ENCODE measurements at regions not wholly inside any gene's neighbourhood (a gene's known extent, or its start where the extent isn't known, plus 50 kb on each side); places are given as distances from the start of the nearest gene placed in this dataset.

DNA sequence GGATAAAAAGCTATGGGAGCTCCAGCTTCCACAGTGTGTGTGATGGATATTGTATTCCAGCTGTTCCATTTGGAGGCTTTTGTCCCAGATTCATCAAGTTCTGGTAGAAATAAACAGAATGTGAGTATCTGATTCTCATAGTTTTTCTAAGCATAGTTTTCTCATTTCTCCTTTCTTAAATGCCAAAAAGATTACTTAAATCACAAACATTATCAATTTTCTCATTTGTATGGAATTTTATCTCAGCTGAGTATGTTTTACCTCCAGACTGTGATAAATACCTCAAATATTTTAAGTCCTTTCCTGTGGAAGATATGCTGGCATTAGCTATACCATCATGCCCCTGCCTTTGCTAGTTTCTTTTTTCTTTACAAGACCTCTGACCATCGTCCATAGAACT is 767.3 kb downstream of the TFAP2A start:
- DNase-seq, result no peak

DNA sequence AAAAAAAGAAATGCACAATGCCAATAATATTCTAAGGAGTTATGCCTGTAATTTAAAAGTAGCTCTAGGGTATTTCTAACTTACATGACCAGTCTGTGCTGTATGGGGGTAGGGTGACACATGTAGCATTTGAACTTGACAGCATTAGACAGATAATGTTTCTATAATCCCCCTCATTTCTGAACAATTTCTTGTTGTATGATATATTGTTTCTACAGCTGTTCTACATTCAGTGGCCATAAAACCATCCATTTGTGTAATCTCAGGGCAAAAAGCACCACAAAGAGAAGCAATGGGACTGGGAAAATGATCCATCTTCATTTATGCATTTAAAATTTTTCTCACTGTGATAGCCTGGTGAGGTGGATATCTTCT is 767.8 kb downstream of the TFAP2A start:
- no peak for DNase-seq

DNA sequence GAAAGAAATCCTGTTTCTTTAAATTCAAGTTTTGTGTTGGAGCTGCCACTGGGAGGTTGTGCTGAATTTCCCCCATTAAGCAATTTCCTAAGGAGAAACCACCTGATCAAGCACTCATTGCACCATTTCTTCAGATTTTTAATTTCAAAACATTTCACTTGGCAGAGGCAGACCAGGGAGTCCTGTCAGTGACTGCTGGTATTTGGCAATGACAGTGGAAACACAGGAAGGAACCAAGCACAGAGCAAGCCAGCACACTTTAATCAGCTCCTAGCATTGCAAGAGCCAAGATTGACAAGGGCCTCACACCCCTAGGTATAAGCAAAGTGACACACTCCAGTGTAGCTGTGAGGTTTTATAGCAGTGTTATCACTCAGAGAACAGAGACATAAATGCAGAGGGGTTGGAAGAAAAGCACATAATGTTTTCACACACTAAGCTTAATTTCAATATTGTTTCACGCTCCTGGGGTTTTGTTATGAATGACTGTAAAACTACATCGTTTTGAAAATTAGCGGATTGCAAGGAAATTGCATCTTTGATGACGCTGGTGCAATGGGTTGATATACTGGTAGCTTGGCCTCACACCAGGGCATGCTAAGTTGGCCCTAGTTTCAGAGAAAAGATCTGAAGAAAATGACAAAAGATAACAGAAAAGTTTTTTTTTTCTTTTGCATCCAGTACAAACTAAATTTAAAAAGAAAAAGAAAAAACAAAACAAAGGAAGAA is 768.4 kb downstream of the TFAP2A start:
- no peak for DNase-seq

DNA sequence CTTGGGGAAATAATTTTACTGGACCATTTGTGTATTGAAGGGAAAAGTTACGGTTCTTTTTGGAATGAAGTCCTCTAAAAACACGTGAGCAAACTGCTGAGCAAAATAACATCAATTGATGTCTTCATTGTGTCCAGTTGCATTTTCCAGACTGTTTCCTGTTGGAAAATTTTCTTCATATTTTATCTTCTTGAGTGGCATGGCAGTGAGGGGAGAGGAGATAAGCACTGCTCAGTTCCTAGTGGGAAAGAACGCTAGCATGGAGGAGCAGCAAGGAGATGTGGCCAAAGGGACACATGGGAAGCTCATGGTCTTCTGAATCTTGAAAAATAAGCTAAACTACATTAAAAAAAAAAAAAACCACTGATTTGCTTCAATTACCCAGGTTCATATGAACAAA is 776.0 kb downstream of the TFAP2A start:
- no peak for DNase-seq

DNA sequence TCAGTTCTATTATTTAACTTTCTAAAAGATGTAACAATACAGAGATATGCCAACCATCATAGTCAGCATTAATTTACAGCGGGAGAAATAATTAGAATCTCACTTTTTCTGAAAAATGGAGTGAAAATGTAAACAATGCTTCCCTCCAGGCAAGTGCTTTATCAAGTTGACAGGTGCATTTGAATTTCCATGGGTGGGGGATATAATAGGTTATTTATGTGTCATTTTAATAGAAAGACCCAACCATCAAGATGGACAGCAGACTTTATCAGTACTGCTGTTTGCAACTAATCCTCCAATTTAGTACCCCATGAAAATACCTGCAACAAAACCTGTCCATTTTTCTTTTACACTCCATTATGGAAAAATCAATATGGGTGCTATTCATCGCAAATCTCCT is 780.1 kb downstream of the TFAP2A start:
- DNase-seq, result no peak

DNA sequence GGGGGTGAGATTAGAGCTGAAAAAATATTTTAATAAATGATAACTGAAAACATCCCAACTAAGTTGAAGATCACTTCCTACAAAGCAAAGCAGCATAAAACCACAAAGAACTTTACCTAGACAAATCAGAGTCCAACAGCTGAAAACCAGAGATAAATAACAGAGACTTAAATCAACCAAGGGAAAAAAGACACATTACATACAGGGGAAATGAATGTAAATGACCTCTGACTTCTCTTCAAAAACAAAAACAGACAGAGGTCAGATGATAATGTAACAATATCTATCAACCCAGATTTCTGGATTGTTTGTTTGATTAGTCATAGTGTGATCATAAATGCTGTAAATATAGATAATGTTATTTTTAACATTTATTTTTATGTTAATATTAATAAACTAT is 782.8 kb downstream of the TFAP2A start:
- no peak for DNase-seq

DNA sequence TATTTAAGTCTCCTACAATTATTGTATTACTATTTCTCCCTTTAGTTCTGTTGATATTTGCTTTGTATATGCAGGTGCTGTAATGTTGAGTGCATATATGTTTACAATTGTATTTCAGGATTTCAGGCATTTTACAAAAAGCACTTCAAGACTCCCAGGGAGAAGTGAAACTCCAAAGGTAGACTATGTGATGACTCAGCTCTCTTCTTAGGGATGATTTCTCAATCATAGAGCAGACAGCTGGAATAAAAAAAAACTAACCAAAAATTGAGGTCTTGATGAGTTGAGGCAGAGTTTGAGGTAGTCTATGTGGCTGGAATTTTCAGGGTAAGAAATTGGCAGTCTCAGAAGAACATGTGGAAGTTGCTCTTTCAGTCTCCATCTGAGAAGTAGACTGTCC is 786.1 kb downstream of the TFAP2A start:
- DNase-seq, result no peak

DNA sequence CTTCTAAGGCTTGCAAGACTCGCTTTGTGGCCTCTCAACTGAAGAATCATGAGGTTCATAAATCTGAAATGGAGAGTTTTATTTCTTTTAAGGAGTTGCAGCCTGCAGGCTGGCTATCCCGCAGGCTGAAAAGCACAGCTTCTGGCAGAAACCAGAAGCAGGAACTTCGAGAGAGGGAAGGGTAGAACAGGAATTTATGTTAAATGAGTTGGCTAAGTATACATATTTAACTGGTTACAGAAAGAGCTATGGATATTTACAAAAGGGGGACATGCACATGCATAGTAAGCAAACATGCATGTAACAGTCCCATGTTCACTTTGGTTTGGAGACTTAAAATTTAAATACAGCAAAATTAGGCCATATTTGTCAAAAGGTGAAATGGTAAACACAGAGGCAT is 787.0 kb downstream of the TFAP2A start:
- no peak for DNase-seq

DNA sequence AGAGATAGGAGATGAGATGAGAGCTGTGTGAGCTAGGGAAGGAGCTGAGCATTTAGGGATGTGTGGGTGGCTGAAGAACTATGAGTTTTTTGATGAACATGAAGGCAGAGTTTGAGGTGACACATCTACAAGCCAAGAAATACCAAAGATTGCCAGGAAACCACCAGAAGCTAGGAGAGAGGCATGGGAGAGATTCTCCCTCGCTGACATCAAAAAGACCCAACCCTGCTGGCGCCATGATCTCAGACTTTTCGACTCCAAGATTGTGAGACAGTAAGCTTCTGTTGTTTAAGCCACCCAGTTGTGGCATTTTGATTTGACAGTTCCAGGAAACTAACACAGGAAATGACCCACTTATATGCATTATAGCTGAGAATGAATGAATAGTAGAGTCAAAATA is 790.9 kb downstream of the TFAP2A start:
- DNase-seq, result no peak

DNA sequence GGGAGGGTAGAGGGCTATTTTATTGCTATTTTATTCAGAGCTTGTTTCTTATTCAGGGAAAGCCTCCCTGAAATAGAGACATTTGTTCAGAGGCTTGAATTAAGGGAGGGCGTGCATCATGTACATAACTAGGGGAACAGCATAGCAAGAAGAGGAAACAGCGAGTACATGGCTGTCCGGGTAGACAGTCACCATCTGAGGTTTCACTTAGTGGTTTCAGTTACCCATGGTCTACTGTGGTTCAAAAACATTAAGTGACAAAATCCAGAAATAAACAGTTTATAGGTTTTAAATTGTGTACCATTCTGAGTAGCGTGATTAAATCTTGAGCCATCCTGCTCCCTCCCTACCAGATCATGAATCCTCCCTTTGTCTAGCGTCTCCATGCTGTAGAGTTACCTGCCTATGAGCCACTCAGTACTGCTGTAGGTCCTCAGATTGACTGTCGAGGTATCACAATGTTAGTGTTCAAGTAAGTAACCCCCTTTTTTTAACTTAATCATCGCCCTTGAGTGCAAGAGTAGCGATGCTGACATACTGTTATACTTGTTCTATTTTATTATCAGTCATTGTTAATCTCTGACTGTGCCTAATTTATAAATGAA is 791.5 kb downstream of the TFAP2A start:
- DNase-seq, result no peak

DNA sequence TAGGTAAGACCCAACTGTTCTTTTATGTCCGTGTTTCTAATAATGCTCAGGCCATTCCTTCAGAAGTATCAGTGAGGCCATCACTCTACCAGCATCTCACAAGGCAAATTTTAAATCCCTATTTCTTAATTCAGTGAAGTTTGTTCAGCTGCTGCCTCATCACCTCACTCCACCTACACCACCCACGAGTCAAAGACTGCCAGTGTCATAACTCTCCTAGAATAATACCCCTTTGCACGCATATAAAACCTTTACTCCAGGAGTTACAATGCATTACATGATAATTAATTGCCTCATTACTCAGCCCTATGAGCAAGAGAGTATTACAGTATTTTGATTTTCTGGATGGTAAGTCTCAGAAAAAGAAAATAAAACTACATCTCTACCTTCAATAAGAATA is 793.6 kb downstream of the TFAP2A start:
- DNase-seq, result no peak

DNA sequence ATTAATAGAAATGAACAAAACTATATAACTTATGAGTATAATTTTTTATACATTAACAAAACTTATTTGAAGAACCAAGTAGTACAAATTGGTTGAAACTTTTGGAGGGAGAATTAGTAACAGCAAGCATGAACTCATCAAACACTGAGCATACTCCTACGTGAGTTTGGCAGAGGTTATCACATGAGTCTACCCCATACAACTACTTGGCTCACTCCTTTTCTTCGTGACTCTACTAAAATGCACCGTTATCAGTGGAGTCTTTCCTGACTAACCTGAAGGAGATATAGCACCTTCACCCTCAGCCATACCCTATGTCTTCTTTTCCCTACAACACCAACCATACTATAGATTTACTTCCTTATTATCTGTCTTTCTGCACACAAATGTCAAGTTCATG is 794.2 kb downstream of the TFAP2A start:
- no peak for DNase-seq

DNA sequence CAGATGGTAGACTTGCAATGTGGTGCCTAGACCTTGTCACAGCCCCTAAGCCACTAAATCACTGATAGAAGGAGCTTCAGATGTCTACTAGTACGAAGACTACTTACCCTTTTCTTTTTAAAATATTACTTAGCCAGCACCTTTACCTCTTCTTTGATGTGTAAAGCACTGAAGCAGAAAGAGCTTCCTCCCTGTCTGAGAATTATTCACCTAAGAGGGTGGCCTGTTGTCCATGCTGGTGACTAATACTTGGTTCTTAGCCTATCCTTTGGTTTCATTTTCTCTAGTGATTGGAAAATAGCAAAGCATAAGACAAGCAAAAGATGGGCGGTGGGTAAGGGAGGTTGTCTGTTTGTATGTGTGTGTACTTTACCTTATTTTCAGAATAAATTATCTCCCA is 794.6 kb downstream of the TFAP2A start:
- no peak for DNase-seq

DNA sequence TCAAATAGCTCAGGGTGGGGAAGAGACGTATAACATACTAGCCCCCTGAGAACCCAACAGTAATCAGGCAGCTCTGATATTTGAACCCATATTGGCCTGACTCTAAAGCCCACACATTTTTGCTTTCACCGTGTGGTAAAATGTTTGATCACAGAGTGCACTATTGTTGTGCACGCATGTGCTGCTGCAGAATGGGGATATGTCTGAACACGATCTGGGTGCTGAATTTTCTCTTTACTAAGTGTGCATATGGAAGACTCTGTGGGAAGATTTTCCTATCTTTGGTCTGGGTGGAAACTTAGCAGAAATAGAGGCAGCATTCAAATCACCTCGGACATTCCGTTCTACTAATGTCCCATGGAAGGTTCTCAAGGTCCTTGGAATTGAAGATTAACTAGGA is 800.1 kb downstream of the TFAP2A start:
- no peak for DNase-seq

DNA sequence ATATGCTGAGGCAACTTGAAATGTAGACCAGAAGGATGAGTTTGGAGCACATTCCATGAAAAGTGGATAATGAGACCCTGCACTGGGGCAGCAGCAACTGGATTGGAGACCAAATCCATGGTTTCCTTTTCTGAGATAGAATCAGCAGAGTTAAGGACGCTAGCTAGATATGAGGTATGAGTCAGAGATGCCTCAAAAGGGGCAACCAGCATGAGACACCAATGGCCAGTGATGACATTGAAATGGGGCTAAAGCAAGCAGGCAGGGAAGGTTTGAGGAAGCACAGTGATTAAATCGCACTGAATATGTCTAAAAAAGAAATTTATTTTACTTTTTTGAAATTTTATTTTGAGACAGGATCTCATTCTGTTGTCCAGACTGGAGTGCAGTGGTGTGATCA is 802.4 kb downstream of the TFAP2A start:
- no peak for DNase-seq

DNA sequence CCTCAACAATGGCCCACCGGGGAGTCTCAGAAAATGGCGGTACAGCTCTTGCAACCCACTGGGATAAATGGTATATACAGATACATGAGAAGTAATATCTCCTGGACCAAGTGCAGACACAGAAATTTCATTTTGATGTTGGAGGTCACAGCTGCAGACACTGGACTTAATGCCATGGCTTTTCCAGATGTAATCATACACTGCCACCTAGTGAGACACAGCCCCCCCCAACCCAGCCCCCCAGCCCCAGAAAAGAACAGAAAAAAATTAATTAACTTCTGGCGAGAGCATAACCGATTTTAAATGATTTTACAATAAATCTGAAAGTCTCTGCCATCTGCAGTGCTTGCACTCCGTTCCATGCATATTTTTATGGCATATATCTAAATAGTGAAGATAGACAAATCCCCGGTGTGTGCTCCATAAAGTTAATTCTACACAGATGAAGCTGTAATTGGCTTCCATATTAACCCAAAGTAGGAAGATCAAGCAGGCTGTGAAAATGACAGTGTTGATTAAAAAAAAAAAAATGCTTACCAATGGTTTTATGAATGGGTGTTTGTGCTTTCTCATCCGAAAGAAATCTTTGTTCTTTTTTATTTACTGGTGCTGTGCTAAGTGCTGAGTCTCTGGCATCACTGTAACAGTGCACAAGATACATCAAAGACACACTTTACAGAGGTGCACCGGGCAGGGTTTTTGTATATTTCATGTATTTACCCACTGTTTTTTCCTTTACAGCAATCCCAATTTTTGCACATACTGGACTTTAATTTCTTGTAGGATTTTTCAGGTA is 804.1 kb downstream of the TFAP2A start:
- no peak for DNase-seq

DNA sequence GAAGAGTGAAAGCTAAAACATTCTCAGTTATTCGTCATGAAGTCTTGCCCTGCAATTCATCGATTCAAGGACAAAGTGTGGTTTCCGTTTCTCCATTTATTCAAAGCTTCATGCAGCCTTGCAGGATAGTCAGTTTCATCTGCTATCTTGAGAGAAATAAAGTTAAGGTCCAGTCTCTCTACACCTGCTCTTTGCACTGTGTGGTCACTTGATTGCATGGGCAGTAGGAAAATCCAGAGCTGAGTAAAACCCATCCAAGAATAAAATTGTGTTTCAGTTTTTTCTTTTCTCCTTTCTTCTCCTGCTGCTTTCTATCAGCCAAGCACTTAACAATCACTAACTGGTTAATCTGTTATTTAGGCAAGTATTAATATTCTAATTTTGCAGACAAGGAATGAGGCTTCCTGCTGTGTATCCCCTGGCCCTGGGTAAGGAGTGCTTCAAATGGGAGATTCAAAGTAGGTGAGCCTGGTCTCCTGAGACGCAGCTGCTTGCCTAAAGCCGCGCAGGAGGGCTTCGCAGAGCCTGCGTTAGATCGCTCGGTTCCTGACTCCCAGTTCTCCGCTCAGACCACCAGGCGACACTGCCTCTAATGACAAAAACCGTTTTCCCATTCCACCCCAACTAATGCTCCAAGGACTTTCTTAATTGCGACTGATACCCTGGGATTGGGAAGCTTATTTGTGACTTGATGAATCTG is 808.3 kb downstream of the TFAP2A start:
- DNase-seq, result no peak

DNA sequence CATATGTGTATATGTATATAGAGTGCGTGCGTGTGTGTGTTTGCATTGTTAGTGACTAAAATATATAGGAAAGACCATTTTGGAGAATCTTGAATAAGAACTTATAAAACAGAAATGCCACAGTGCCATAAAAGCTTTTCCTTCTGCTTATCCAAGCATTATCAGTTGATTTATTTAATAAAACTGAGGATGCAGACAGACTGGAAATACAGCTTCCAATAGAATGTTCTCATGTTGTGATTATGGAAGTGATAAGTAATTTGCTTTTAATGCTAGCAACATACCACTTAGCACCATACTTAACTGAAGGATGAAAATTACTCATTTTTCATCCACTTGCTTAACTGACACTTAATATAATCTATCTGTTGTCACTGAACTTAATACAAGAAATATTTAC is 820.1 kb downstream of the TFAP2A start:
- no peak for DNase-seq

DNA sequence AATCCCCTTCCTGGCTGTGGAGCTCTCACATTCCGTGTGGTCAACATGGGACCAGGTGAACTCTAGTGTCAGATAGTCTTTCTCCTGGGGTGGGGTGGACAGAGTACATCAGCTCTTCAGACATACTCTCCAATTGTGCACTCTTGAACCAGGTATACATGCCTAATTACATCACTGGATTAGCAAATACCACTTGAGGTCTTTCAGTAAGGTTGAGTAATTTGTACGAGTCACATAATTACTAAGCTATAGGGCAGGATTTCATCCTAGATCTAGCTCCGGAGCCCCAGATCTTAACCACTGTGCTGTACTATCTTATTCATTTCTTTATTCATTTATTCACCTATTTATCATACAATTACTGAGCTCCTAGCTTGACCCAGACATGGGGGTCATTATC is 821.3 kb downstream of the TFAP2A start:
- DNase-seq, result no peak

DNA sequence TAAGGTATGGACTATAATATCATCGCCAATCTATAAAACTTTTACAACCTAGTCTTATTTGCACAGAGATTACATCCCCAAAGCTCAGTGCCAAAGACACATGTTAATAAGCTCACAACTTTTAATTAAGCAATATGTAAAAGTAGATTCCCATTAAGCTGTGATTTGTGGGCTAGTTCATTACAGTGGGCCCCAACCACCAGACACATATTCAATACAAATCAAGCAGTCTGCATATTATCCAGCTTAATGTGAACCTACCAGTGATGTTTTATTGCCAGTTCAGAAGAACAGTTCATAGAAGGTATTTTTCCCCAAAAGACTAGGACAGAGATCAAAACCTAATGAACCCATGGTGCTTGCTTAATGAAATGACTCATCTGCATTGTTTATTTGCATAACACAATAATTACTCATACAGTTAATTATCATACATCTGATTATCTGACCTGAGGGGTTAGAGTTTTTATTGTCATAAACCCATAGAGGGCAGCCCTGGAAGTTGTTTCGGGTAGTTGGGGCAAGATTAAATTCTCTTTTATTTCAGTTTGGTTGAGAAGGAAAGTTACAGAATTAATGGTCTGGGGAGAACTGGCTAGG is 831.0 kb downstream of the TFAP2A start:
- DNase-seq, result no peak

DNA sequence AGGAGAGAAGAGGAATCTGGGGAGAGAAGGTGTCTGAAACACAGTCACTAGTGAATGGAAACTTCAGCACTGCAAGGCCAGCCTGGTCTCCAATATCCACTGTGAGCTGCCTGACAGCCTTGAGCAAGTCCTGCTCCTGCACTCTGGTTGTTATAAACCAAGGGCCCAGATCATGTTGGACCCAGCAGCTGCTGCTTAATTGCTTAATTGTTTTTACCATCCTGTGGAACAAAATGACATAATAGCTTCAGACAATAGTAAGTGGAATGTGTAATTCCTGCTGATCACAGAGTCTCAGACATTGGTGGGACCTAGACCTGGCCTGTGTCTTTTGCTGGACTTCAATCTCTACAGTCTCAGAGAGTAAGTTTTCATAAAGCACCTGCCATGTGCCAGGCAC is 833.7 kb downstream of the TFAP2A start:
- DNase-seq, result no peak

DNA sequence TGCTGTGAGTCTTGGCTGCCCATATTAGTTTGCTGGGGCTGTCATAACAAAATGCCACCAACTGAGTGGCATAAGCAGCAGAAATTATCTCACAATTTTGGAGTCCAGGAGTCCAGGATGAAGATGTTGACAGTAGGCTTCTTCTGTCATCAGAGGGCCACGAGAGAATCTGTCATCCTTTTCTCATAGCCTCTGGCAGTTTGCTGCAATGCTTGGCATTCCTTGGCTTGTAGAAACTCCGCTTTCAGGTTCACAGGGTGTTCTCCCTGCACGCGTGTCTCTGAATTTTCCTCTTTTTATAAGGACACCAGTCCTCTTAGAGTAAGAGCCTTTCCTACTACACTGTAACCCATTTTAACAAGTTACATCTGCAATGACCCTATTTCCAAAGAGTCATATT is 838.4 kb downstream of the TFAP2A start:
- no peak for DNase-seq

DNA sequence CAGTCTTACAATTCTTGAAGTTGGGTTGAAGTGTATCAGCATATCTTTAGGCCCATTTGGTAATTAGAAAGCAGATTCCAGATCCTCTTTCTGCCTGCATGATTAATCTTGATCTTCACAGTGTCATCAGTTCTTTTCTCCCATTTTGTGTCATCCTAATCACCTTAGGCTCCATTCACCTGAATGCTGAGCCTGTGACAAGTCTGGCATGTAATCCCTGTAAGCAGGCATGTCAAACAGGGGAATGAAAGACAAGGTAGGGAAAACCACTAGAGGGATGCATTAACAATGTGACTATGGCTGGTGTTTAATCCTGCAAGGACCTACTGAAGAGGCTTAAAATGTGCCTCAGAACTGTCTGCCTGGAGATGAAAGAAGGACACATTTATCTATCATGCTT is 848.8 kb downstream of the TFAP2A start:
- no peak for DNase-seq
